T-helper 1 cell treated with Interleukin-12 subunit alpha and Interleukin-12 subunit beta and Interleukin-4 antibody, amounts not matched to agents 30 μg/mL and 1 μg/mL, for 36 hours (primary cell): ENCODE measurements at regions not wholly inside any gene's neighbourhood (a gene's known extent, or its start where the extent isn't known, plus 50 kb on each side); places are given as distances from the start of the nearest gene placed in this dataset.

Experiments
- H3K27ac Mint-ChIP-seq: one replicate; pipeline ENCODE4 v1.8.0; 2021; ENCODE audit warnings: mild to moderate bottlenecking, mixed read lengths
- H3K27me3 Mint-ChIP-seq: one replicate; pipeline ENCODE4 v1.8.0; 2021; ENCODE audit warnings: low read depth, mixed read lengths
- H3K36me3 Mint-ChIP-seq: one replicate; pipeline ENCODE4 v1.8.0; 2021; ENCODE audit warnings: low read depth, mixed read lengths
- H3K4me1 Mint-ChIP-seq: one replicate; pipeline ENCODE4 v1.8.0; 2021; ENCODE audit warnings: low read depth, mixed read lengths
- H3K4me3 Mint-ChIP-seq: one replicate; pipeline ENCODE4 v1.8.0; 2021; ENCODE audit warnings: mild to moderate bottlenecking, moderate library complexity, mixed read lengths
- H3K9me3 Mint-ChIP-seq: one replicate; pipeline ENCODE4 v1.8.0; 2021; ENCODE audit warnings: mixed read lengths

DNA sequence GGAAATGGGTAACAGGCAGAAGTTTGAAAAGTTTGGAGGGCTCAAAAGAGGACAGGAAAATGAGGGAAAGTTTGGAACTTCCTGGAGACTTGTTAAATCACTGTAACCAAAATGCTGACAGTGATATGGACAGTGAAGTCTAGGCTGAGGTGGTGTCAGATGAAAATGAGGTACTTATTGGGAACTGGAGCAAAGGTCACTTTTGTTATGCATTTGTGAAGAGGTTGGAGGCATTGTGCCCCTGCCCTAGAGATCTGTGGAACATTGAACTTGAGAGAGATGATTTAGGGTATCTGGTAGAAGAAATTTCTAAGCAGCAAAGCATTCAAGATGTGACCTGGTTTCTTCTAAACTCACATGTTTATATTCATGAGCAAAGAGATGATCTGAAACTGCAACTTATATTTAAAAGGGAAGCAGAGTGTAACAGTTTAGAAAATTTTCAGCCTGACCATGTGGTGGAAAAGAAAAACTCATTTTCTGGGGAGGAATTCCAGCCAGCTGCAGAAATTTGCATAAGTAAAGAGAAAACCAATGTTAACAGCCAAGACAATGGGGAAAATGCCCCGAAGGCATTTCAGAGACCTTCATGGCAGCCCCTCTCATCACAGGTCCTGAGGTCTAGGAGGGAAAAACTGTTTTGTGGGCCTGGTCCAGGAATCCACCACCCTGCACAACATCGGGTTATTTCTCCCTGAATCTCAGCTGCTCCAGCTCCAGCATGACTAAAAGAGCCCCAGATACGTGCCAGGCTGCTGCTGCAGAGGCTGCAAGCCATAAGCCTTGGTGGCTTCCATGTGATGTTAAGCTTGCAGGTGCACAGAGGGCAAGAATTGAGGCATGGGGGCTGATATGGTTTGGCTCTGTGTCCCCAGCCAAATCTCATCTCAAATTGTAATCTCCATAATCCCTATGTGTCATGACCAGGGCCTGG lies 632.5 kb upstream of the GNPDA2 start:
- Mint-ChIP-seq H3K9me3 (peaks cover 11% of the 10 kb centered on the region), H3K4me3 (no peak overlapping the region), H3K4me1 (no peaks in the 10 kb centered on the region), H3K27ac (no peak overlapping the region), H3K36me3 (no peaks in the 10 kb centered on the region), H3K27me3 (no peaks in the 10 kb centered on the region)

DNA sequence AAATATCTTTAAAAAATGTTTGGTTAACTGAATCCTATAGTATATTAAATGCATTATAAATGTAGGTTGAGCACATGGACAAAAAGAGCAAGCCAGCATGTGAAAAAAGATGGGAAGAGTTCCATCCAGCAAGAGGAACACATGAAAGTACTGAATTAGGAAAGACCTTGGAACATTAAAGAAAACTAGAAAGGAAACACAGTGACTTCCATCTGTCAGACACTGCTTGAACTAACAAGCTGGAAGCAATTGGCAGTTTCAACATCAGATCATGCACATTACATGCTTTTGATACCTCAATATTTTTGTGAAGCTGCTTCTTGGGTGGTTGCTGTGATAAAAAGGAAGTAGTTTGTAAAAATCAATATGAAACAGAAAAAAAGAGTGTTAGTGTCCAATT lies 626.8 kb upstream of the GNPDA2 start:
- Mint-ChIP-seq H3K4me3 (no peak overlapping the region), H3K36me3 (no peaks in the 10 kb centered on the region), H3K9me3 (peaks cover 5% of the 10 kb centered on the region), H3K27ac (no peak overlapping the region), H3K27me3 (no peaks in the 10 kb centered on the region), H3K4me1 (peaks cover 2% of the 10 kb centered on the region)

DNA sequence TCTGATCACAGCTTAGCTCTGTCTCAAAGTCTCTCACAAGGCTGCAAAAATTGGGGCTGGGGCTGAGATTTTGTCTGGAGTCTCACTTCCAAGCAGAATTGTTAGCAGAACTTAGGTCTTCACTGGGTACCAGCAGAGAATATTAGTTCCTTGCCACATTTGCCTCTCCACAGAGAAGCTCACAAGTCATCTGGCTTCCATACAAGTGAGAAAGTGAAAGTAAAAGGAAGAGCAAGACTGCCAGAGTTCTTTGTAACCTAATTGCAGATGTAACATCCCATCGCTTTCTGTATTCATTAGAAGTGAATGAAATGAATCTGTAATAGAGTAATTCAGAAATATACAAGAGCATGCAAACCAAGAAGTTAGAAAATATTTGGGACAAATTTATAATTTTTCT lies 624.1 kb upstream of the GNPDA2 start:
- H3K4me1 Mint-ChIP-seq, result peaks cover 2% of the 10 kb centered on the region
- H3K4me3 Mint-ChIP-seq, result no peak overlapping the region
- peaks cover 5% of the 10 kb centered on the region for H3K9me3 Mint-ChIP-seq
- no peaks in the 10 kb centered on the region for H3K36me3 Mint-ChIP-seq
- H3K27ac Mint-ChIP-seq, result no peak overlapping the region
- H3K27me3 Mint-ChIP-seq, result no peaks in the 10 kb centered on the region

DNA sequence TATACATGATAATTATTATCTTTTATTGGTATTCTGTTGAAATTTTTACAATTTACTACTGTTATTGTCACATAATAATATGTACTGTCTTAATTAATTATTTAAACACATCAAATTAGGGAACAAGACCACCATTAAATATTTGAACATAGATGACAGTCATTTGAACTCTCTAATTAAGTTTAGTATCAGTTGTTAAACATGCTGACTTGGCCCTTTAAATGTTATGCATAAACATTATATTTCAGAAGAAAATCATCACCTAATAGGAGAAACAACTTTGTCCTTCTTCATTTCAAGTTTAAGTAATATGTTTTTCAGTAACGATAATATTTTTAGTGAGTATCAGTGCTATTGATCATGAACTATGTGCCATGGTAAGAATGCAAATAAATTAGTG lies 623.5 kb upstream of the GNPDA2 start:
- peaks cover 5% of the 10 kb centered on the region for H3K9me3 Mint-ChIP-seq
- no peaks in the 10 kb centered on the region for H3K27me3 Mint-ChIP-seq

DNA sequence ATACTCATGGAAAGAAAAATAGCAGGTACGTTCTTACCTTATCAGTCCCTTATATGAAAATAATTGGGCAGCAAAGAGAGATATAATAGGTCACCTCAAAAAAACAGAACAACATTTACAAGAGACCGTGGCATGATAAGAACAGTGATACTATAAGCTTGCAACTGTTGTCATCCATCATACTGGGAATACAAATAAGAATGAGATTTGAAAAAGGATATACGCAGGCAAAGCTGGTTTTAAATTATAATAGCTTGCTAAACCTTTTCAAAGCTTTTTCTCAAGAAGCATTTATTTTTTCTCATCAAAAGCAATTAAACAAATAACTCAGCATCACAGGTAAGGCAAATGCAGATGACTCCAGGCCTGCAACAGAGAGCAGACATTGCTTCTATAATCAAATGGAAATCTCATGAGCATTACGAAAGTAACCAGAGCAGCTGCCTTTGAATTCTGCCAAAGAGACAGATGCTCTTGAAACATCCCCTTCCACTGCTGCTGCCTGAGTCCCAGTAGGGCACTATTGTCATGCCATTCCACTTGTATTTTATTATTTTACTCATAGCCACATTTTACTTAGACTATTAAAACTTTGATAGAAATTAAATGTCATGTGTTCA lies 620.6 kb upstream of the GNPDA2 start:
- H3K4me1 Mint-ChIP-seq, result peaks cover 2% of the 10 kb centered on the region
- H3K27me3 Mint-ChIP-seq, result no peaks in the 10 kb centered on the region
- H3K9me3 Mint-ChIP-seq, result peaks cover 3% of the 10 kb centered on the region
- H3K27ac Mint-ChIP-seq, result no peak overlapping the region
- H3K36me3 Mint-ChIP-seq, result no peaks in the 10 kb centered on the region
- H3K4me3 Mint-ChIP-seq, result no peak overlapping the region

More for the DNA sequence above, 623.5 kb upstream of the GNPDA2 start:
- no peak overlapping the region for H3K4me3 Mint-ChIP-seq
- no peak overlapping the region for H3K27ac Mint-ChIP-seq
- H3K4me1 Mint-ChIP-seq, result peaks cover 2% of the 10 kb centered on the region
- no peaks in the 10 kb centered on the region for H3K36me3 Mint-ChIP-seq

DNA sequence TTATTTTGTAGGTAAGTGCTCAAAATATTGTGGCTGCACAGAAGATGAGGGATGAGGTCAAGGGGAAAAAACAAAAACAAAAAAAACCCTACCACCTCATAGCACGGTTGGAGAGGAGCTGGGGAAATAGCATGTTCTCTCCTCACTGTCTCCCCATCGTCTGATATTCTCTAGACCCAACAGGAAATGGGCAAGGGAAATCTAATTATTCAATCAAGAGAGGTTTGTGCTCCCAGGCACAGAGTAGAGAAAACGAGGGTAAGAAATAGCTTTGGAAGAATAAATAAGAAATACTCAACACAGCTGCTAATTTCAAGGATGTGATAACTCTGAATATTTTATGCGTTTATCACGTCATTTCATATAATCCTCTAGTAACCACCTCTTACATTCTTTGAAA lies 619.2 kb upstream of the GNPDA2 start:
- Mint-ChIP-seq H3K36me3 (no peaks in the 10 kb centered on the region), H3K27ac (no peak overlapping the region), H3K9me3 (no peaks in the 10 kb centered on the region), H3K27me3 (no peaks in the 10 kb centered on the region), H3K4me3 (no peak overlapping the region), H3K4me1 (peaks cover 2% of the 10 kb centered on the region)

DNA sequence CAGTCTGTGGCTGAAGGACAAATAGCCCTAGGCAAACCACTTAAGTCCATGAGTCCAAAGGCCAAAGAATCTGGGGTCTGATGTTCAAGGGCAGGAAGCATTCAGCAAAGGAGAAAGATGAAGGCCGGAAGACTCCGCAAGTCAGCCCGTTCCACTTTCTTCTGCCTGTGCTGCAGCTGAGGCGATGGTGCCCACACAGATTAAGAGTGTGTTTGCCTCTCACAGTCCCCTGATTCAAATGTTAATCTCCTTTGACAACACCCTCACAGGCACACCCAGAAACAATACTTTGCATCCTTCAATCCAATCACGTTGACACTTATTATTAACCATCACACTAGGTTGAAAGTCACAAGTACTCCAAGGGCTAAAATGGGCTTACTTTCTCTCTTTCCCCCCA lies 605.4 kb upstream of the GNPDA2 start:
- H3K27ac Mint-ChIP-seq, result no peak overlapping the region
- H3K4me1 Mint-ChIP-seq, result no peaks in the 10 kb centered on the region
- no peak overlapping the region for H3K4me3 Mint-ChIP-seq
- no peaks in the 10 kb centered on the region for H3K36me3 Mint-ChIP-seq
- no peaks in the 10 kb centered on the region for H3K27me3 Mint-ChIP-seq
- H3K9me3 Mint-ChIP-seq, result peaks cover 5% of the 10 kb centered on the region

DNA sequence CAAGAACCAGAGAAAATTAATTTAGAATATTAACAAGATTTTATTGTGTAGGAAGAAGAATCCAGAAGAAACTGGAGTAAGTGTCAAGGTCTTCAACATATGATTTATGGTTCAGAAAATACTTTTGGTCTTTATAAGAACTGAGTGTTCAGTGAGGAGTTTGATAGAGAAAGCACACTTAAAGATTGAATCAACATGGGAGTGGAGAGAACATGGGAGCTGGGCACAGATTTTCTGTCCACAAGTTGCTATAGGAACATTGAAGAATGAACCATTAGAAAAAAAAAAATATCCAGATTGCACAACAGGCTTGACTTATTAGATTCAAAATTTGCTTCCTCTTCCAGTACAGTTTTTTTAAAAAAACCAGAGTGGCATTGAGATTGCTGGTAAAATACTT lies 601.2 kb upstream of the GNPDA2 start:
- H3K27ac Mint-ChIP-seq, result no peak overlapping the region
- H3K36me3 Mint-ChIP-seq, result no peaks in the 10 kb centered on the region
- no peaks in the 10 kb centered on the region for H3K4me1 Mint-ChIP-seq
- peaks cover 5% of the 10 kb centered on the region for H3K9me3 Mint-ChIP-seq
- H3K4me3 Mint-ChIP-seq, result no peak overlapping the region
- no peaks in the 10 kb centered on the region for H3K27me3 Mint-ChIP-seq

DNA sequence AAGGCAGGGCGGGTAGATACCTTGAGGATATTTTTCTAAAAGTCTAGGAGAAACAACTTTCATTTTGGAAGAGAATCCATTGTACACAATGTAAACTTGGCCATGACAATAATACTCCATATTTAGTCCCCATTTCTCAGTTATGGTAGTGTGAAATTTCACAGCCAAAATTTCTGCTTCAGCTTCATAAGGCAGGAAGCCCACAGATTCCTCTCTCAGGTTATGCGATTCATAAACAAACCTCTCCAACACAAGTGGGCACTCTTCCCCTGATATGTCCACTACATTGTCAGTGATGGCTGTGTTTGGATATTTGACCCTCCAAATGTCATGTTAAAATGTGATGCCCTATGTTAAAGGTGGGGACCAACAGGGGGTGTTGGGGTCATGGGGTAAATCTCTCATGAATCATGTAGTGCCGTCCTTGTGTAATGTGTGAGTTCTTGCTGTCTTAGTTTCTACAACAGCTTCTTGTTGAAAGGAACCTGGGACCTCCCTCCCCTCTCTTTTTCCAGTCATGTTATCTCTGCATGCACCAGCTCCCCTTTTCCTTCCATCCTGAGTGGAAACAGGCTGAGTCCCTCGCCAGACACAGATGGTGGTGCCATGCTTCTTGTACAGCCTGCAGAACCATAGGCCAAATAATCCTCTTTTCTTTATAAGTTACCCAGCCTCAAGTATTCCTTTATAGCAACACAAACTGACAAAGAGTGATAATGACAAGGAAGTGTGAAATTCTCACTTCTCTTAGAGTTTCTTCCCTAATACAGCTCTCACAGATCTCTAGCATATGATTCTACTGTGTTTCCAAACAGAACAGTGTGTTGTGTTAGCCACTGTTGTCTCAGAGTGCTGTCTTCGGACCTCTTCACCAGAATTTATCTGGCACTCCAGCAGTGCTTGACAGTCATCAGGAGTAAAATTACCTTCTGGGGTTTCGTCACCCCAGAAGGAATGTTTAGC lies 598.4 kb upstream of the GNPDA2 start:
- Mint-ChIP-seq H3K36me3 (no peaks in the 10 kb centered on the region), H3K27me3 (no peaks in the 10 kb centered on the region), H3K9me3 (peaks cover 9% of the 10 kb centered on the region), H3K4me3 (no peak overlapping the region), H3K4me1 (no peaks in the 10 kb centered on the region), H3K27ac (no peak overlapping the region)

DNA sequence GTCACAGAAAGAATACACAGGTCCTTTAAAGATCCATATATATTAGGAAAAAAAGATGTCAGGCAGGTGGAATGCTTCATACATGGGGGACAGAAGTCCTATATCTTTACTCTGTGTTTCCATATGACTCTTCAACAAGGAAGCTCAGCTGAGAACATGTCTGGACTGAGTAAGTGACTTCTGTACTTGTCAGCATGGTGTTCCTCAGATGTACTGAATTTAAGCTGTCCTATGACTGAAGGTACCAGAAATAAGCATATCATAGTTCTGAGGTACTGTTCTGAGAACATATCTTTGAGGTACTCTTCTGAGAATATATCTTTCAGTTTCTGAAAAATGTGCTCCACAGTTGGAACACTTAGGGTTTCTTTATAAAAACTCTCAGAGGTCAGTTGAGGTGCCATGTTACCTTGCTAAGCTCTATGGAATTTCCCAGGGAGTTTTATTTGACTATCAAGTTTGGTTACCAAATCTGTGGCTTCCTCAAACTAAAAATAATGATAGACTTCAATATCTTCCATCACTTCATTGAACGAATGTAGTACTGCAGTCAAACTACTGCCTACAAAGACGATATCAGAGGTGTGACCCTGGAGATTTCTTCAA lies 597.2 kb upstream of the GNPDA2 start:
- Mint-ChIP-seq H3K27ac (no peak overlapping the region), H3K27me3 (no peaks in the 10 kb centered on the region), H3K4me3 (no peak overlapping the region), H3K9me3 (peaks cover 9% of the 10 kb centered on the region), H3K4me1 (no peaks in the 10 kb centered on the region), H3K36me3 (no peaks in the 10 kb centered on the region)

DNA sequence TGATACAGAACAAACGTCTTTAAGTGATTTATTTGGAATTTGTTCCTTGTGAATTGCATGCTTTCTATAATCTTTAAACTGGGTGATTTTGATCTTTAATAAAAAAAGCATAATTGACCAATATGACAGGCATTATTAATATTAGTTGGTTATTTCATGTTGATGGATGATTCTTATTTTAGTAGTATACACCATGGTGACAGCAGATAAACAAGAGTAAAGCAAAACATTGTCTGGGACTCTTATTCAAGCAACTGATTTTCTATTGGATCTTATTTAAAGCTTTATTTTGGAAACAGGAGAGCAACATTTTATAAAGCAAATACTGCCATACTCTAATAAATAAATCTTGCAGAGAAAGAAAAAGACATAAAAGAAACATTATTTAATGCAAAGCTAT lies 591.4 kb upstream of the GNPDA2 start:
- no peaks in the 10 kb centered on the region for H3K27me3 Mint-ChIP-seq
- H3K4me1 Mint-ChIP-seq, result no peaks in the 10 kb centered on the region
- H3K9me3 Mint-ChIP-seq, result peaks cover 8% of the 10 kb centered on the region
- no peak overlapping the region for H3K4me3 Mint-ChIP-seq
- no peak overlapping the region for H3K27ac Mint-ChIP-seq
- H3K36me3 Mint-ChIP-seq, result no peaks in the 10 kb centered on the region

DNA sequence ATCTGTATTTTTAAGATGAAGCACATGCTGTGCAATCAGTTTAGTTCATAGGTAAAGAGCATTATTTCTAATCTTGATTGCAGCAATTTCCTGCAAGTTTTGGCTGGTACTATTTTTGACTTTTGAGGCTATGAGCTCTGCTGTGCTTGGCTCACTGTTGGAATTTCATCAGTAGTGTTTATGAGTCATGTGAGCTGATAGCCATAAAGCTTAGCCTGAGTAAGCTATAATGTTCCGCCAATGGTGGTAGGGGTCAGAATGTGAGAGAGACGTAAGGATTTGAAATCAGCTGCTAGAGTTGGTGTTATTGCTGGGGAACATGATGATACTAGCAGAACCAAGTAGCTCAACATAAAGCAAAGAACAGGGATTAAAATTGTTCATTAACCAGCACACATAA lies 590.9 kb upstream of the GNPDA2 start:
- H3K36me3 Mint-ChIP-seq, result no peaks in the 10 kb centered on the region
- no peaks in the 10 kb centered on the region for H3K4me1 Mint-ChIP-seq
- H3K27me3 Mint-ChIP-seq, result no peaks in the 10 kb centered on the region
- H3K4me3 Mint-ChIP-seq, result no peak overlapping the region
- no peak overlapping the region for H3K27ac Mint-ChIP-seq
- H3K9me3 Mint-ChIP-seq, result peaks cover 8% of the 10 kb centered on the region

DNA sequence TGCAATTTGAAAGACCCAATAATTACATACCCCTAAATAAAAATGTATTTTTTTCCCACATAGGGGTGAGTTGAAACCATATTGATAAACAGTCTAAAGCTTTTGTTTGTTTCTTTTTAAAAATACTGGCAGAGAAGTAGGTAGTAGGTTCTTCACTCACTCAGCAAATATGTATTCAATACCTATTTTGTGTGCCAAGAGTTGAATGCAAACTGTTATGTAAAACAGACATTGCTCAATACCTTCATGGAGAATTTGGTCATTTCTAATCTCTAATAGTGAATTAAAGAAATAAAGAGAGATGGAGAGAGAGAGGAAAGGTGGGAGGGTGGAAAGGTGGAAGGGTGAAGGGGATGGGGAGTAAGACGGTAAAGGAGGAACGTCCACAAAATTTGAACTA lies 589.9 kb upstream of the GNPDA2 start:
- Mint-ChIP-seq H3K4me3 (no peak overlapping the region), H3K36me3 (no peaks in the 10 kb centered on the region), H3K4me1 (no peaks in the 10 kb centered on the region), H3K27ac (no peak overlapping the region), H3K9me3 (peaks cover 8% of the 10 kb centered on the region), H3K27me3 (no peaks in the 10 kb centered on the region)

DNA sequence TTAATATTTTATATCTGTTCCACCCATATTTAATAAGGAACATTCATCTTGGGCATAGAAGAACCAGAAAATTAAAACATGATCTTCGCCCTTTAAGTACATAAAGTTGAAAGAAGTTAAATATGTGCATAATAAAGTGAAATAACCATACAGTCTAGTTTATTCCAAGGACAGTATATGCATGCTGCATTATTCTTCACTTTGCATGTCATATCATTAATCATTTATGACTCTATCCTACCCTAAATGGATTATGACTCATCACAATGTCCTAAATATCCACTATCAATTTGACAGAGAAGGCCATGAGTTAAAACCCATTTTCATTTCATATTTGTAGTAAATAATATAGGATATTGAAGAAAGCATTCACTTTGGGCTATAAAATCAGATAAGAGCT lies 576.5 kb upstream of the GNPDA2 start:
- no peaks in the 10 kb centered on the region for H3K36me3 Mint-ChIP-seq
- peaks cover 7% of the 10 kb centered on the region for H3K9me3 Mint-ChIP-seq
- no peak overlapping the region for H3K27ac Mint-ChIP-seq
- no peaks in the 10 kb centered on the region for H3K27me3 Mint-ChIP-seq
- H3K4me1 Mint-ChIP-seq, result no peaks in the 10 kb centered on the region
- H3K4me3 Mint-ChIP-seq, result no peak overlapping the region
